ENCODE measurements at regions not wholly inside any gene's neighbourhood (a gene's known extent, or its start where the extent isn't known, plus 50 kb on each side); places are given as distances from the start of the nearest gene placed in this dataset.
A peak's percentile ranks its signal among the peaks of the same experiment; 100 is the strongest.

DNA sequence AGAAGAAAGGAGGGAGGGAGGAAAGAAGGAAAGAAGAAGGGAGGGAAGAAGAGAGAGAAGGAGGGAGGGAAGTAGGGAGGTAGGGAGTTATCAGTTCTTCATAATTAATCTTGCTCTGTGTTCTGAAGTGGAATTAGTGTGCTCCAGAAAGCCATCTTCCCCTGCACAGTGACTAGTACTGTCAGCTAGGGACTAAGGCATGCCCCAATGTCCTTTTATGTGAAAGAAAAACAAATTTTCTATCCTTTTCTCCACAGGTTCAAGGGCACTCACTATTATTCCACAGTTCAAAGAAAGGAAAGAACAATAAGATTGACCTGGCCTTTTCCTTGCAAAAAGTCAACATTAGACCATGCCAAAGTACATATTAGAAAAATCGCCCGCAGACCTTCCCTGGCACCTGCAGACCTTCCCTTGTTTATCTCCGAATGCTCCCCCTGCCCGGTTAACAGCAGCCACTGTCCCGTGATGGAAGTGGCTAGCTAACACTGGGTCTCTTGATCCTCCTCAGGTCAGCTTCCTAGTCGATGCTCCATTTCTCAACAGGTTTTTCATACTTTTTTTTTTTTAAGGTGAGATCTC is 107.2 kb upstream of the EDEM3 start (continued):
- TF ChIP-seq, protein P1, sequence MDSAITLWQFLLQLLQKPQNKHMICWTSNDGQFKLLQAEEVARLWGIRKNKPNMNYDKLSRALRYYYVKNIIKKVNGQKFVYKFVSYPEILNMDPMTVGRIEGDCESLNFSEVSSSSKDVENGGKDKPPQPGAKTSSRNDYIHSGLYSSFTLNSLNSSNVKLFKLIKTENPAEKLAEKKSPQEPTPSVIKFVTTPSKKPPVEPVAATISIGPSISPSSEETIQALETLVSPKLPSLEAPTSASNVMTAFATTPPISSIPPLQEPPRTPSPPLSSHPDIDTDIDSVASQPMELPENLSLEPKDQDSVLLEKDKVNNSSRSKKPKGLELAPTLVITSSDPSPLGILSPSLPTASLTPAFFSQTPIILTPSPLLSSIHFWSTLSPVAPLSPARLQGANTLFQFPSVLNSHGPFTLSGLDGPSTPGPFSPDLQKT (IDR thresholded peaks at IDR 0.05; ENCODE audit: borderline replicate concordance, low read depth, low read length): no peak
- no peak for TF ChIP-seq ZIC2 (tag by site-specific recombination; IDR thresholded peaks at IDR 0.05)

DNA sequence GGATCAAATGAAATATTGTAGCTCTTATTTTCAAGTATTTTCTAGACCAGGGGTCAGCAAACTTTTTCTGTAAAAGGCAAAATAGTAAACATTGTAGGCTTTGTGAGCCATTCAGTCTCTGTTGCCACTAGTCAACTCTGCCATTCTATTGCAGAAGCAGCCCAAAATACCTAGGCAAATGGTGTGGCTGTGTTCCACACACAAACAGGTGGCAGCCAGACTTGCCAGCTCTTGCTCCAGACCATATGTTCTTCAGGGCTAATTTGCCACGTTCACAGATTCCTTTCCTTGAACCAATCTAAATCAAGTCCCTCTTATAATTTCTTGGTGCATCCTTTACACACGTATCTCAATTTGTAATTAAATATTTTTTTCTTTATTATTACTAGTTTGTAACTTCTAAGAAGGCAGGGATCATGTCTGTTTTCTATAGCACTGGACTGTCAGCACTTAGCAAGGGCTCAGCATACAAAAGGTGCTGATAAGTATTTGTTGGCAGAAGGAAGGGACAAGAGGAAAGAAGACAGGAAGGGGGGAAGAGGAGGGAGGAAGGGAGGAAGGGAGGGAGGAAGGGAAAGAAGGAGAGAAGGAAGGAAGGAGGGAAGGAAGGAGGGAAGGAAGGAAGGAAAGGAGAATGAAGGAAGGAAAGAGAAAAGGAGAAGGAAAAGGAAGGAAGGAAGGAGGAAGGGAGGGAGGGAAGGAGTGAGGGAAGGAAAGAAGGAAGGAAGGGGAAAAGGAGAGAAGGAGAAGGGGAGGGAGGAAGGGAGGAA is 106.5 kb upstream of the EDEM3 start:
- TF ChIP-seq ZNF155 (tag by site-specific recombination; IDR thresholded peaks at IDR 0.05): peak; percentile 61; the same call in 1 of the 2 replicates
- TF ChIP-seq, protein P2, sequence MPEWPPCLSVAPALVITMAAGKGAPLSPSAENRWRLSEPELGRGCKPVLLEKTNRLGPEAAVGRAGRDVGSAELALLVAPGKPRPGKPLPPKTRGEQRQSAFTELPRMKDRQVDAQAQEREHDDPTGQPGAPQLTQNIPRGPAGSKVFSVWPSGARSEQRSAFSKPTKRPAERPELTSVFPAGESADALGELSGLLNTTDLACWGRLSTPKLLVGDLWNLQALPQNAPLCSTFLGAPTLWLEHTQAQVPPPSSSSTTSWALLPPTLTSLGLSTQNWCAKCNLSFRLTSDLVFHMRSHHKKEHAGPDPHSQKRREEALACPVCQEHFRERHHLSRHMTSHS (tag by site-specific recombination; IDR thresholded peaks at IDR 0.05): no peak
- peak; percentile 50; the same call in 1 of the 2 replicates for TF ChIP-seq ZSCAN16 (tag by site-specific recombination; IDR thresholded peaks at IDR 0.05)
- TF ChIP-seq, protein P3, sequence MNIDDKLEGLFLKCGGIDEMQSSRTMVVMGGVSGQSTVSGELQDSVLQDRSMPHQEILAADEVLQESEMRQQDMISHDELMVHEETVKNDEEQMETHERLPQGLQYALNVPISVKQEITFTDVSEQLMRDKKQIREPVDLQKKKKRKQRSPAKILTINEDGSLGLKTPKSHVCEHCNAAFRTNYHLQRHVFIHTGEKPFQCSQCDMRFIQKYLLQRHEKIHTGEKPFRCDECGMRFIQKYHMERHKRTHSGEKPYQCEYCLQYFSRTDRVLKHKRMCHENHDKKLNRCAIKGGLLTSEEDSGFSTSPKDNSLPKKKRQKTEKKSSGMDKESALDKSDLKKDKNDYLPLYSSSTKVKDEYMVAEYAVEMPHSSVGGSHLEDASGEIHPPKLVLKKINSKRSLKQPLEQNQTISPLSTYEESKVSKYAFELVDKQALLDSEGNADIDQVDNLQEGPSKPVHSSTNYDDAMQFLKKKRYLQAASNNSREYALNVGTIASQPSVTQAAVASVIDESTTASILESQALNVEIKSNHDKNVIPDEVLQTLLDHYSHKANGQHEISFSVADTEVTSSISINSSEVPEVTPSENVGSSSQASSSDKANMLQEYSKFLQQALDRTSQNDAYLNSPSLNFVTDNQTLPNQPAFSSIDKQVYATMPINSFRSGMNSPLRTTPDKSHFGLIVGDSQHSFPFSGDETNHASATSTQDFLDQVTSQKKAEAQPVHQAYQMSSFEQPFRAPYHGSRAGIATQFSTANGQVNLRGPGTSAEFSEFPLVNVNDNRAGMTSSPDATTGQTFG (tag by site-specific recombination; IDR thresholded peaks at IDR 0.05; ENCODE audit: borderline replicate concordance): 0 out of 2 replicates have a peak, but pooled peaks have one; percentile 12
- TF ChIP-seq, protein P4, sequence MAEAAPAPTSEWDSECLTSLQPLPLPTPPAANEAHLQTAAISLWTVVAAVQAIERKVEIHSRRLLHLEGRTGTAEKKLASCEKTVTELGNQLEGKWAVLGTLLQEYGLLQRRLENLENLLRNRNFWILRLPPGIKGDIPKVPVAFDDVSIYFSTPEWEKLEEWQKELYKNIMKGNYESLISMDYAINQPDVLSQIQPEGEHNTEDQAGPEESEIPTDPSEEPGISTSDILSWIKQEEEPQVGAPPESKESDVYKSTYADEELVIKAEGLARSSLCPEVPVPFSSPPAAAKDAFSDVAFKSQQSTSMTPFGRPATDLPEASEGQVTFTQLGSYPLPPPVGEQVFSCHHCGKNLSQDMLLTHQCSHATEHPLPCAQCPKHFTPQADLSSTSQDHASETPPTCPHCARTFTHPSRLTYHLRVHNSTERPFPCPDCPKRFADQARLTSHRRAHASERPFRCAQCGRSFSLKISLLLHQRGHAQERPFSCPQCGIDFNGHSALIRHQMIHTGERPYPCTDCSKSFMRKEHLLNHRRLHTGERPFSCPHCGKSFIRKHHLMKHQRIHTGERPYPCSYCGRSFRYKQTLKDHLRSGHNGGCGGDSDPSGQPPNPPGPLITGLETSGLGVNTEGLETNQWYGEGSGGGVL (tag by site-specific recombination; IDR thresholded peaks at IDR 0.05): 0 out of 2 replicates have a peak, but pooled peaks have one; percentile 21
- TF ChIP-seq ZNF239 (tag by site-specific recombination; IDR thresholded peaks at IDR 0.05): 0 out of 2 replicates have a peak, but pooled peaks have one; percentile 13
- TF ChIP-seq ZNF366 (tag by site-specific recombination; conservative IDR thresholded peaks at IDR 0.05): peak; percentile 99
- TF ChIP-seq SCRT2 (tag by site-specific recombination; IDR thresholded peaks at IDR 0.05): peak; percentile 36; the same call in 1 of the 2 replicates
- TF ChIP-seq ZNF530 (tag by site-specific recombination; IDR thresholded peaks at IDR 0.05; ENCODE audit: low read depth): no peak
- TF ChIP-seq ZNF24 (tag by site-specific recombination; IDR thresholded peaks at IDR 0.05): no peak
- no peaks in the 10 kb centered on the region for H3K4me1 ChIP-seq (ENCODE audit: control insufficient read depth, insufficient read depth, low read length)
- no peaks in the 10 kb centered on the region for H3K9me3 ChIP-seq (ENCODE audit: control insufficient read depth, insufficient read depth, low read depth, low read length)
- POLR2A ChIA-PET: no interaction called here
- no peak overlapping the region for H3K4me3 ChIP-seq (ENCODE audit: low read depth, low read length)
- no peak overlapping the region for H3K27ac ChIP-seq (ENCODE audit: extremely low read depth, low read depth, low read length)
- no peaks in the 10 kb centered on the region for H3K36me3 ChIP-seq (ENCODE audit: control insufficient read depth in 2 of 2, insufficient read depth in 1 of 2, low read length in 2 of 2)
- CTCF ChIA-PET: interaction anchor here (0.7 kb wide), 1 partner anchor 49 kb away, joined by 4 read pairs; no protein-coding TSS in a partner anchor

DNA sequence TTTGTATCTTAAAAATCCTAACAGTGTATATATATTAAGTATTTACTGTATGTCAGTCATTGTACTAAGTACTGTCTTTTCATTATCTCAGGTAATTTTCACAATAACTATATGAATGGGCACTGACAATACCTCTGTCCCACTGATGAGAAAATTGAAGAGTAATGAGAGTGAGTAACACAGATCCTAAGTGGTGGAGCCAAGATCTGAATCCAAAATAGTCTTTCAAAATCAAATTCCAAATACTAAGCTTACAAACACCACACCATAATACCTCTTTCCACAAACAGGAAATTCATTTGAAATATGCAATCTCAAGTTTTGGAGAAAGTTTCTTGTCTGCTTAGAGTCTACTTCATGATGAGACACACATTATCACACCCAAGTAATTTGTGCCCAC is 105.9 kb upstream of the EDEM3 start:
- Histone ChIP-seq H3K27ac (ENCODE audit: extremely low read depth, low read depth, low read length) (no peak overlapping the region), H3K4me3 (ENCODE audit: low read depth, low read length) (no peak overlapping the region), H3K4me1 (ENCODE audit: control insufficient read depth, insufficient read depth, low read length) (no peaks in the 10 kb centered on the region), H3K9me3 (ENCODE audit: control insufficient read depth, insufficient read depth, low read depth, low read length) (no peaks in the 10 kb centered on the region), H3K36me3 (ENCODE audit: control insufficient read depth in 2 of 2, insufficient read depth in 1 of 2, low read length in 2 of 2) (no peaks in the 10 kb centered on the region)
- POLR2A ChIA-PET: no interaction called here
- CTCF ChIA-PET: interaction anchor here (0.7 kb wide), 2 partner anchors 21 to 50 kb away, joined by 3 to 4 read pairs; no protein-coding TSS in a partner anchor
- TF ChIP-seq, protein P5, sequence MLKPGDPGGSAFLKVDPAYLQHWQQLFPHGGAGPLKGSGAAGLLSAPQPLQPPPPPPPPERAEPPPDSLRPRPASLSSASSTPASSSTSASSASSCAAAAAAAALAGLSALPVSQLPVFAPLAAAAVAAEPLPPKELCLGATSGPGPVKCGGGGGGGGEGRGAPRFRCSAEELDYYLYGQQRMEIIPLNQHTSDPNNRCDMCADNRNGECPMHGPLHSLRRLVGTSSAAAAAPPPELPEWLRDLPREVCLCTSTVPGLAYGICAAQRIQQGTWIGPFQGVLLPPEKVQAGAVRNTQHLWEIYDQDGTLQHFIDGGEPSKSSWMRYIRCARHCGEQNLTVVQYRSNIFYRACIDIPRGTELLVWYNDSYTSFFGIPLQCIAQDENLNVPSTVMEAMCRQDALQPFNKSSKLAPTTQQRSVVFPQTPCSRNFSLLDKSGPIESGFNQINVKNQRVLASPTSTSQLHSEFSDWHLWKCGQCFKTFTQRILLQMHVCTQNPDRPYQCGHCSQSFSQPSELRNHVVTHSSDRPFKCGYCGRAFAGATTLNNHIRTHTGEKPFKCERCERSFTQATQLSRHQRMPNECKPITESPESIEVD (tag by site-specific recombination; IDR thresholded peaks at IDR 0.05): no peak
- TF ChIP-seq, protein P1 (IDR thresholded peaks at IDR 0.05; ENCODE audit: borderline replicate concordance, low read depth, low read length): no peak
- TF ChIP-seq, protein P6, sequence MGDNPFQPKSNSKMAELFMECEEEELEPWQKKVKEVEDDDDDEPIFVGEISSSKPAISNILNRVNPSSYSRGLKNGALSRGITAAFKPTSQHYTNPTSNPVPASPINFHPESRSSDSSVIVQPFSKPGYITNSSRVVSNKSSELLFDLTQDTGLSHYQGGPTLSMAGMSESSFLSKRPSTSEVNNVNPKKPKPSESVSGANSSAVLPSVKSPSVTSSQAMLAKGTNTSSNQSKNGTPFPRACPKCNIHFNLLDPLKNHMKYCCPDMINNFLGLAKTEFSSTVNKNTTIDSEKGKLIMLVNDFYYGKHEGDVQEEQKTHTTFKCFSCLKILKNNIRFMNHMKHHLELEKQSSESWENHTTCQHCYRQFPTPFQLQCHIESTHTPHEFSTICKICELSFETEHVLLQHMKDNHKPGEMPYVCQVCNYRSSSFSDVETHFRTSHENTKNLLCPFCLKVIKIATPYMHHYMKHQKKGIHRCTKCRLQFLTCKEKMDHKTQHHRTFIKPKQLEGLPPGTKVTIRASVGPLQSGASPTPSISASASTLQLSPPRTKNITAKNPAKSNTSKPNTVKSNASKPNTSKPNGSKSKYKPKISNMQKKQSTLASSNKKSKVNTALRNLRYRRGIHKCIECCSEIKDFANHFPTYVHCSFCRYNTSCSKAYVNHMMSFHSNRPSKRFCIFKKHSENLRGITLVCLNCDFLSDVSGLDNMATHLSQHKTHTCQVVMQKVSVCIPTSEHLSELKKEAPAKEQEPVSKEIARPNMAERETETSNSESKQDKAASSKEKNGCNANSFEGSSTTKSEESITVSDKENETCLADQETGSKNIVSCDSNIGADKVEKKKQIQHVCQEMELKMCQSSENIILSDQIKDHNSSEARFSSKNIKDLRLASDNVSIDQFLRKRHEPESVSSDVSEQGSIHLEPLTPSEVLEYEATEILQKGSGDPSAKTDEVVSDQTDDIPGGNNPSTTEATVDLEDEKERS (tag by site-specific recombination; IDR thresholded peaks at IDR 0.05): no peak
- TF ChIP-seq GLI2 (tag by site-specific recombination; IDR thresholded peaks at IDR 0.05; ENCODE audit: borderline replicate concordance, low read depth) (no peak), TCF7L2 (IDR thresholded peaks at IDR 0.05; ENCODE audit: borderline replicate concordance, low read depth, low read length) (no peak)
